Spinal cord (tissue), 9 donors: ENCODE measurements at regions not wholly inside any gene's neighbourhood (a gene's known extent, or its start where the extent isn't known, plus 50 kb on each side); places are given as distances from the start of the nearest gene placed in this dataset.
"Not testable (repeated sequence)": the region's sequence is repeated elsewhere in the genome, so short reads cannot be mapped to it uniquely, and the experiment has no call there.

Experiments used
- DNase-seq, 6 donors: peaks; one replicate each; pipeline versions ENCODE4 v3.0.0 to v3.0.0-alpha.2; 2013 to 2015; ENCODE audit warnings: low spot score in 6 of 6, low read depth in 4 of 6
- H3K27ac ChIP-seq: one replicate; pipeline ENCODE4 v1.5.1; 2013; ENCODE audit warnings: low read depth, low read length, control low read depth
- H3K27me3 ChIP-seq: one replicate; pipeline ENCODE4 v1.6.1; 2013; ENCODE audit warnings: low read length; ENCODE audit not compliant: control insufficient read depth, insufficient read depth
- H3K36me3 ChIP-seq: one replicate; pipeline ENCODE4 v1.6.1; 2013; ENCODE audit warnings: low read length; ENCODE audit not compliant: control insufficient read depth, insufficient read depth
- H3K4me1 ChIP-seq: one replicate; pipeline ENCODE4 v1.6.1; 2013; ENCODE audit warnings: low read length; ENCODE audit not compliant: control insufficient read depth, insufficient read depth
- H3K4me3 ChIP-seq: one replicate; pipeline ENCODE4 v1.5.1; 2013; ENCODE audit warnings: low read depth, low read length, control low read depth
- H3K9me3 ChIP-seq: one replicate; pipeline ENCODE4 v1.6.1; 2013; ENCODE audit warnings: low read length; ENCODE audit not compliant: control insufficient read depth, insufficient read depth
- WGBS: methylation state at CpG from one replicate; pipeline ENCODE4 v1.1.5; 2013; ENCODE audit warnings: missing lambda C conversion rate; ENCODE audit not compliant: insufficient coverage; 5-methylcytosine and 5-hydroxymethylcytosine counted together
- donor health status: healthy.

- H3K9me3 ChIP-seq, result no peaks in the 10 kb centered on the region
- H3K4me1 ChIP-seq, result no peaks in the 10 kb centered on the region
- WGBS, result 60% methylated on average over 2 of the region's 4 CpGs
- H3K4me3 ChIP-seq, result no peak overlapping the region
- no peaks in the 10 kb centered on the region for H3K27me3 ChIP-seq
- no peak for DNase-seq
- H3K27ac ChIP-seq, result no peak overlapping the region
- no peaks in the 10 kb centered on the region for H3K36me3 ChIP-seq
Observed at GRCh38 chrX:121479406-121479805, 432.0 kb downstream of the GLUD2 start.

DNA sequence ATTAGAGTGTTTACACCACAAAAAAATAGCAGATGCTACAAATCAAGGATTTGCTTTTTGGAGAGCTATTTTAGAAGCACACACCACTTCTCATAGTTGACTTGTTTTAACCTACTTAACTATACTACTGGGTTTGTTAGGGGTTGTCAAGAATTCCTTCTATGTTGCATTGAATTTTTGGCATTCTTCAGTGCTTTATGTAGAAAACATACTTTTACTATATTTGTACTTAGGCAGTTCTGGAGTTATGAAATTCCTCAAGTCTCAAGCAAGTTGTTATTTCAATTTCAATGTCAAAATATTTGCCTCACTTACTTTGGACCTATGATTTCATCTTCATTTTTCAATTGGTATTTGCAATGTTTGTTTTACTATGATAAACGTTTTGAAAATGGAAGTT, 449.6 kb downstream of the GLUD2 start:
- DNase-seq, result peak in 1 of 6 donors; percentile 5

GRCh38 chrX:121504153-121504552, 456.7 kb downstream of the GLUD2 start:
- H3K4me3 ChIP-seq, result no peak overlapping the region
- peak in 2 of 6 donors; percentile 3 to 4 for DNase-seq
- no peaks in the 10 kb centered on the region for H3K4me1 ChIP-seq
- 20% methylated on average over 1 of the region's 6 CpGs for WGBS
- H3K27ac ChIP-seq, result no peak overlapping the region
- H3K27me3 ChIP-seq, result no peaks in the 10 kb centered on the region
- H3K9me3 ChIP-seq, result no peaks in the 10 kb centered on the region
- no peaks in the 10 kb centered on the region for H3K36me3 ChIP-seq

More for the DNA sequence above, 449.6 kb downstream of the GLUD2 start:
- Histone ChIP-seq H3K27ac (no peak overlapping the region), H3K27me3 (no peaks in the 10 kb centered on the region), H3K36me3 (no peaks in the 10 kb centered on the region), H3K4me1 (no peaks in the 10 kb centered on the region), H3K9me3 (no peaks in the 10 kb centered on the region), H3K4me3 (no peak overlapping the region)
- no CpG with 5 or more reads among the region's 1 CpG for WGBS

- WGBS, result no CpG with 5 or more reads among the region's 1 CpG
- no peaks in the 10 kb centered on the region for H3K9me3 ChIP-seq
- no peaks in the 10 kb centered on the region for H3K4me1 ChIP-seq
- no peak overlapping the region for H3K4me3 ChIP-seq
- DNase-seq, result no peak
- no peak overlapping the region for H3K27ac ChIP-seq
- H3K36me3 ChIP-seq, result no peaks in the 10 kb centered on the region
- no peaks in the 10 kb centered on the region for H3K27me3 ChIP-seq
Observed at GRCh38 chrX:121546317-121546716, 498.9 kb downstream of the GLUD2 start.

GRCh38 chrX:121558886-121559285, 511.5 kb downstream of the GLUD2 start:
- Histone ChIP-seq H3K36me3 (no peaks in the 10 kb centered on the region), H3K4me3 (no peak overlapping the region), H3K9me3 (no peaks in the 10 kb centered on the region), H3K27ac (no peak overlapping the region), H3K27me3 (no peaks in the 10 kb centered on the region), H3K4me1 (no peaks in the 10 kb centered on the region)
- WGBS, result no CpG with 5 or more reads among the region's 2 CpGs
- no peak for DNase-seq

DNA sequence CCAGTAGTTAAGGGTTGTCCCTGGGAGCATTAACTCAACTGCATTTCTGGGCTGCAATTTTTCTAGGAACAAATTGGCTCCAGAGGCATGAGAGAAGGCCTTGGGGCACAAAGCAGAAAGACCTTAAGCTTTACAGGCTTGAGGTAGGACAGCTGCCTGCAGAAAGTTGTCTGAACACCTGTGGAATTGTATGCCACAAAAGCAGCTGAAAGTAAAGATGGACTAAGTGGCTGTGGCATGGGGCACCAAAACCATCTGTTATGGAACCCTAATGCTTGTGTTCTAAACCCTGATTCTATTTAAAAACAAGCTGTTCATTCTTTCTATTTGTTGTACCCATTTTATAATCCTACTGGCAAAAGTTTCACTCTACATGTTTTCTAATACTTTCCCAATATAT, 515.2 kb downstream of the GLUD2 start:
- Histone ChIP-seq H3K36me3 (no peaks in the 10 kb centered on the region), H3K27me3 (no peaks in the 10 kb centered on the region), H3K27ac (no peak overlapping the region), H3K9me3 (no peaks in the 10 kb centered on the region), H3K4me3 (no peak overlapping the region), H3K4me1 (no peaks in the 10 kb centered on the region)
- DNase-seq, result no peak

DNA sequence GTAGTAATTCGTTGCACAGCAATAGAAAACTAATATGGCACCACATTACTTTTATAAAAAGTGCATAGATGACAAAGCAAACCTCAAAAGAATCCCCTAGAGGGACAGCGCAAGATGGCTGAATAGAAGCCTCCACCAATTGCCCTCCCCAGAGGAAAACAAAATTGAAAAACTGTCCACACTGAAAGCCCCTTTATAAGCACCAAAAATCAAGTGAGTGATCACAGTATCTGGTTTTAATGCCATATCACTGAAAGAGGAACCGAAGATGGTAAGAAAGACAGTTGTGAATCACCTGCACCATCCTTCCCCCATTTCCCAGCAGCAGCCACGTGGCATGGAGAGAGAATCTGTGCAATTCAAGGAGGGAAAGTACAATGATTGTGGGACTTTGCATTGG, 522.2 kb downstream of the GLUD2 start:
- no peaks in the 10 kb centered on the region for H3K27me3 ChIP-seq
- H3K27ac ChIP-seq, result no peak overlapping the region
- no peaks in the 10 kb centered on the region for H3K36me3 ChIP-seq
- no peak overlapping the region for H3K4me3 ChIP-seq
- no peaks in the 10 kb centered on the region for H3K4me1 ChIP-seq
- peaks cover 3% of the 10 kb centered on the region for H3K9me3 ChIP-seq
- no peak for DNase-seq
- 100% methylated on average over 1 of the region's 4 CpGs for WGBS

- Histone ChIP-seq H3K4me1 (no peaks in the 10 kb centered on the region), H3K27me3 (no peaks in the 10 kb centered on the region), H3K9me3 (peaks cover 3% of the 10 kb centered on the region), H3K4me3 (no peak overlapping the region), H3K36me3 (no peaks in the 10 kb centered on the region), H3K27ac (no peak overlapping the region)
- 62% methylated on average over 4 of the region's 4 CpGs for WGBS
- DNase-seq, result peak in 1 of 6 donors; percentile 33
Observed at GRCh38 chrX:121570072-121570841, 522.8 kb downstream of the GLUD2 start.

DNA sequence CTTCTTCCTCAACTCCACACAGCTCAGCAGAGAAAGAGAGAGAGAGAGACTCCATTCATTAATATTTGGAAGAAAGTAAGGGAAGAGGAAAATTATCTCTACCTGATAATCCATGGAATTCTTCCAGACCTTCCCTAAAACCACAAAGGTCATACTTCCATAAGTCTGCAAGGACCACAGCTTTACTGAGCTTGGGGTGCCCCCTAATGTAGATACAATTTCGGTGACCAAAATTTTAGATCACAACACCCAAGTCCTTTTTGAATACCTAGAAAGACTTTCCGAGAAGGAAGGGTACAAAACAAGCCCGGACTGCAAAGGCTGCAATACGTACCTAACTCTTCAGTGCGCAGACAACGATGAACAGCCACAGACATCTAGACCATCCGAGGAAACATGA, 523.9 kb downstream of the GLUD2 start:
- H3K9me3 ChIP-seq, result peaks cover 3% of the 10 kb centered on the region
- no peaks in the 10 kb centered on the region for H3K36me3 ChIP-seq
- WGBS, result 79% methylated on average over 3 of the region's 7 CpGs
- no peaks in the 10 kb centered on the region for H3K4me1 ChIP-seq
- DNase-seq, result no peak
- H3K4me3 ChIP-seq, result no peak overlapping the region
- no peaks in the 10 kb centered on the region for H3K27me3 ChIP-seq
- H3K27ac ChIP-seq, result no peak overlapping the region

DNA sequence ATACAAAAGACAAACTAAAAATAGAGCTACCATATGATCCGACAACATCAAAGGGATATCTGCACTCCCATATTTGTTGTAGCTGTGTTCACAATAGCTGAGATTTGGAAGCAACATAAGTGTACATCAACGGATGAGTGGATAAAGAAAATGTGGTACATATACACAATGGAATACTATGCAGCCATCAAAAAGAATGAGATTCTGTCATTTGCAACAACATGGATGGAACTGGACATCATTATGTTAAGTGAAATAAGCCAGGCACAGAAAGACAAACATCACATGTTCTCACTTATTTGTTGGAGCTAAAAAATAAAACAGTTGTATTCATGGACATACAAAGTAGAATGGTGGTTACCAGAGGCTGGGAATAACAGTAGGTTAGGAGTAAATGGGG, 527.0 kb downstream of the GLUD2 start:
- not testable (repeated sequence) for H3K4me3 ChIP-seq, H3K9me3 ChIP-seq, DNase-seq, H3K36me3 ChIP-seq, H3K27ac ChIP-seq, H3K4me1 ChIP-seq, H3K27me3 ChIP-seq
- no CpG with 5 or more reads among the region's 2 CpGs for WGBS
